BLaER1 treated with 17β-estradiol and CSF1 and Interleukin-3, amounts not matched to agents 10 nM and 100 nM (cell line): ENCODE measurements at regions not wholly inside any gene's neighbourhood (a gene's known extent, or its start where the extent isn't known, plus 50 kb on each side); places are given as distances from the start of the nearest gene placed in this dataset.
A peak's percentile ranks its signal among the peaks of the same experiment; 100 is the strongest.
"Not testable (repeated sequence)": the region's sequence is repeated elsewhere in the genome, so short reads cannot be mapped to it uniquely, and the experiment has no call there.

ENCODE experiments used
- H3K27ac ChIP-seq, 11 experiments: shearing (Covaris generic); formaldehyde crosslinking; 2 replicates each; pipeline ENCODE4 v1.8.1; 2022
- H3K27me3 ChIP-seq, 11 experiments: shearing (Covaris generic); formaldehyde crosslinking; 2 replicates each; pipeline ENCODE4 v1.8.1; 2022
- H3K36me3 ChIP-seq, 11 experiments: shearing (Covaris generic); formaldehyde crosslinking; 2 replicates each; pipeline ENCODE4 v1.8.1; 2022
- H3K4me1 ChIP-seq, 10 experiments: shearing (Covaris generic); formaldehyde crosslinking; 2 replicates each; pipeline ENCODE4 v1.8.1; 2022
- H3K4me2 ChIP-seq, 11 experiments: shearing (Covaris generic); formaldehyde crosslinking; 2 replicates each; pipeline ENCODE4 v1.8.1; 2022
- H3K4me3 ChIP-seq, 10 experiments: shearing (Covaris generic); formaldehyde crosslinking; 2 replicates each; pipeline ENCODE4 v1.8.1; 2022
- H3K9ac ChIP-seq, 11 experiments: shearing (Covaris generic); formaldehyde crosslinking; 2 replicates each; pipeline ENCODE4 v1.8.1; 2022
- H3K9me3 ChIP-seq, 11 experiments: shearing (Covaris generic); formaldehyde crosslinking; replicated peaks in 1 of 11; 2 replicates each; pipeline ENCODE4 v1.8.1; 2022
- H4K20me1 ChIP-seq, 11 experiments: shearing (Covaris generic); formaldehyde crosslinking; 2 replicates each; pipeline ENCODE4 v1.8.1; 2022
- Cebpa-rat ChIP-seq, 11 experiments: shearing (Covaris generic); IDR thresholded peaks; 2 replicates each; pipeline ENCODE4 v1.8.1; 2022

GRCh38 chr13:103618151-103618550 is 551.9 kb upstream of the SLC10A2 start:
- Histone ChIP-seq H4K20me1 (no peaks in the 10 kb centered on the region), H3K4me1 (peaks cover 0 to 13% (median 0%) of the 10 kb centered on the region in 10 experiments; a peak in 4 of 20 replicates), H3K27me3 (no peaks in the 10 kb centered on the region), H3K9me3 (no peaks in the 10 kb centered on the region), H3K4me3 (no peak overlapping the region), H3K4me2 (no peak overlapping the region), H3K27ac (no peak overlapping the region), H3K36me3 (no peaks in the 10 kb centered on the region), H3K9ac (no peak overlapping the region)
- no peak for TF ChIP-seq Cebpa-rat (IDR thresholded peaks at IDR 0.05)

DNA sequence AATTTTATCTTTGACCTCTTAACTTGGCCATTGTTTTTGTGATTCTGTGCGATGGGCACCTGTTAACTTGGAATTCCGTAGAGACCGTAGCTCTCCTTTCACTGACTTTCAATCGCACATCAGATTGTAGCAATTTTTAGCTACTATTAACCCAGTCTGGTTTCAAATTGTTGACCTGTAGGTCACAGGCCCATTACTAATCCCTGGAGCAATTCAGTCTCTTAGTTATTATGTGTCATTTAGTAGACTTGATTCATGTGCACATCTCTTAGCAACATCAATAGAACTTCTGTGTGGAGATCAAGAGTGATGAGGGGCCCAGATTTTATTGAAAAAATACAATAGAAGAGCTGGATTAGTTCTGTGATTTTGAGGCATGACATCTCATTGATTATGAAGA is 549.6 kb upstream of the SLC10A2 start:
- Histone ChIP-seq H3K27ac (no peak overlapping the region), H3K36me3 (no peaks in the 10 kb centered on the region)
- TF ChIP-seq Cebpa-rat (IDR thresholded peaks at IDR 0.05), result no peak

GRCh38 chr13:103614761-103615160 is 548.5 kb upstream of the SLC10A2 start:
- Histone ChIP-seq H4K20me1 (no peaks in the 10 kb centered on the region), H3K4me1 (peaks cover 0 to 7% (median 0%) of the 10 kb centered on the region in 10 experiments; a peak in 4 of 20 replicates), H3K9me3 (no peaks in the 10 kb centered on the region), H3K4me2 (no peak overlapping the region), H3K27me3 (no peaks in the 10 kb centered on the region), H3K9ac (no peak overlapping the region), H3K4me3 (no peak overlapping the region), H3K27ac (no peak overlapping the region), H3K36me3 (no peaks in the 10 kb centered on the region)
- no peak for TF ChIP-seq Cebpa-rat (IDR thresholded peaks at IDR 0.05)

More for the DNA sequence above, 549.6 kb upstream of the SLC10A2 start:
- H3K9ac ChIP-seq, result no peak overlapping the region
- no peaks in the 10 kb centered on the region for H3K9me3 ChIP-seq
- H3K4me3 ChIP-seq, result no peak overlapping the region
- H3K4me1 ChIP-seq, result peaks cover 0 to 7% (median 0%) of the 10 kb centered on the region in 10 experiments; a peak in 4 of 20 replicates
- no peak overlapping the region for H3K4me2 ChIP-seq
- no peaks in the 10 kb centered on the region for H4K20me1 ChIP-seq
- no peaks in the 10 kb centered on the region for H3K27me3 ChIP-seq

DNA sequence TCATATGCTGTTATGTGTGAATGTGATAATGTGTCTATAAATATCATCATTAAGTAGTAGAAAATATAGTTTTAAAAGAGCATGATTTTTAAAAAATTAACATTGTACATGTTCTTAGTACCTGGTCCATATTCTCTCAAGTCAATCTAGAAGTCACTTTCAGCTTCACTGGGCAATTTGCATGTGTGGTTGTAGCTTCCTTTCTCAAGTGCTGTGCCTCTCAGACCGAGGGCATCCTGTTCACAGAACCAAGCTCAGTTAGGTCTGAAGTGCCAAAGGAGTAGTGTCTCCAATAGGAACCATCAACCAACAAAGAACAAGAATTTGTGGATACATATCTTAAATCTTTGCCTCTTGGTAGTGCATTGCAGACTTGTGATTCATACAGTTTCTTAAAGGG is 541.8 kb upstream of the SLC10A2 start:
- H3K9me3 ChIP-seq, result peaks cover 0 to 5% (median 0%) of the 10 kb centered on the region in 11 experiments; a peak in 1 of 22 replicates
- no peaks in the 10 kb centered on the region for H3K36me3 ChIP-seq
- H3K27me3 ChIP-seq, result no peaks in the 10 kb centered on the region
- no peak overlapping the region for H3K9ac ChIP-seq
- peak overlapping the region in 3 of 11 experiments; percentile 10 to 26 (median 21); a peak in 2 of 22 replicates for H3K4me2 ChIP-seq
- H3K4me1 ChIP-seq, result peaks cover 0 to 6% (median 0%) of the 10 kb centered on the region in 10 experiments; a peak in 6 of 20 replicates
- H4K20me1 ChIP-seq, result no peaks in the 10 kb centered on the region
- no peak overlapping the region for H3K27ac ChIP-seq
- H3K4me3 ChIP-seq, result no peak overlapping the region
- TF ChIP-seq Cebpa-rat (IDR thresholded peaks at IDR 0.05), result no peak

DNA sequence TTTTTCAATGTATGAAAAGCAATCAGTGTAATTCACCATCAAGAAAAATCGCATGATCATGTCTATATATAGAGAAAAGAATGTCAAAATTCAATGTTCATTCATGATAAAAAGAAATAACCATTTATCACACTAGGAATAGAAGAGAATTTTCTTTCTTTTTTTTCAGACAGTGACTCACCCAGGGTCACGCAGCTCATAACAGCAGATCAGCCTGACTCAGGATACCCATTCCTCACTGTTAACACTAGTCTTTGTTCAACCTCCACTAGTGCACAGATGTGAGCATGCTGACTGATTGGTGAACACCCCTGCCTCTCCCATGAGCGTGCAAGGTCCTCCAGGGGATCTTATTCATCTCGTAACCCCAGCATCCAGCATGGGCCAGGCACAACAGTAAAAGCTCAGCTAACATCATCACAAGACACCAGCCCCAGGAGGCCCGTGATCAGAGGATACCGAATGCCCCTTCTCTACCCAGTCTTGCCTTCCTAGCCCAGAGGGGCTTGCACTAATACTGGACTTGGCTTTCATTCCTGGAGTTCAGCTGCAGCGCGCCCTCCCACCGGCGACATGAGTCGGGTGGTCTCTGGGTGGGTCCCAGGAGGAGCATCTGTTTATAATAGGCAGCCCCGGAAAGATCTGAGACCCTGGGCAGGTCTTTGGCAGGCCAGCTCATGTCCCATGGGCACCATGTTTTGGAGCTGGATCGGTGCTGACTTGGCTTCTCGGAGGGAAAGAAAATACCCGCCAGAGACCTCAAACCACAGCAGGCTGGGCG is 539.5 kb upstream of the SLC10A2 start:
- no peaks in the 10 kb centered on the region for H4K20me1 ChIP-seq
- H3K36me3 ChIP-seq, result no peaks in the 10 kb centered on the region
- no peak overlapping the region for H3K4me3 ChIP-seq
- no peak overlapping the region for H3K27ac ChIP-seq
- no peak overlapping the region for H3K9ac ChIP-seq
- no peak overlapping the region for H3K4me2 ChIP-seq
- no peaks in the 10 kb centered on the region for H3K27me3 ChIP-seq
- peaks cover 0 to 5% (median 0%) of the 10 kb centered on the region in 11 experiments; a peak in 2 of 22 replicates for H3K9me3 ChIP-seq
- no peak for TF ChIP-seq Cebpa-rat (IDR thresholded peaks at IDR 0.05)
- peaks cover 0 to 6% (median 0%) of the 10 kb centered on the region in 10 experiments; a peak in 6 of 20 replicates for H3K4me1 ChIP-seq

DNA sequence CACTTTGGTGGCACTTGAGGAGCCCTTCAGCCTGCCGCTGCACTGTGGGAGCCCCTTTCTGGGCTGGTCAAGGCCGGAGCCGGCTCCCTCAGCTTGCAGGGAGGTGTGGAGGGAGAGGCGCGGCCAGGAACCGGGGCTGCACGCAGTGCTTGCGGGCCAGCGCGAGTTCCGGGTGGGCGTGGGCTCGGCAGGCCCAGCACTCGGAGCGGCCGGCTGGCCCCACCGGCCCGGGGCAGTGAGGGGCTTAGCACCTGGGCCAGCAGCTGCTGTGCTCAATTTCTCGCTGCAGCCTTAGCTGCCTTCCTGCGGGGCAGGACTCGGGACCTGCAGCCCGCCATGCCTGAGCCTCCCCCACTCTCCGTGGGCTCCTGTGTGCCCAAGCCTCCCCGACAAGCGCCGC is 533.7 kb upstream of the SLC10A2 start:
- H3K9me3 ChIP-seq, result peaks cover 6 to 12% (median 7%) of the 10 kb centered on the region in 11 experiments; a peak in 16 of 22 replicates
- H3K9ac ChIP-seq, H3K27ac ChIP-seq, H3K4me1 ChIP-seq, H3K36me3 ChIP-seq, H4K20me1 ChIP-seq, H3K27me3 ChIP-seq, H3K4me2 ChIP-seq, H3K4me3 ChIP-seq: not testable (repeated sequence)

DNA sequence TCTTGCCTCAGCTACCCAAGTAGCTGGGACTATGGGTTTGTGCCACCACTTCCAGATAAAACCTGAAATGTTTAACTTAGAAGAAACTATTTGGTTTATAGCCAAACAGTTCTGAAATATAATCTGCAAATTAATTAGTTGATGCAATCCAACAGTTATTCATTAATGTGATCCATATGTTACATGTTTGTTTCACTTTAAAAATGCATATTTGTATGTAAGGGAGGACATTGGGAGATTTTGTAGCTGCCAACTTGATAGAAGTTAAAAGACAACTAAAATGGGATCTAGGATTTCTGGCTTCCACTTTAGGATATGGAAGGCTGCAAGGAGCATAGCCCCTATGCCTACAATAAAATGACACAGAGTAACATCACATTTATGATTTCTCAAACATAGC is 532.5 kb upstream of the SLC10A2 start:
- no peak overlapping the region for H3K4me2 ChIP-seq
- H4K20me1 ChIP-seq, result no peaks in the 10 kb centered on the region
- H3K36me3 ChIP-seq, result no peaks in the 10 kb centered on the region
- H3K9me3 ChIP-seq, result peaks cover 6 to 12% (median 7%) of the 10 kb centered on the region in 11 experiments; a peak in 16 of 22 replicates
- H3K4me3 ChIP-seq, result no peak overlapping the region
- H3K9ac ChIP-seq, result no peak overlapping the region
- no peak for TF ChIP-seq Cebpa-rat (IDR thresholded peaks at IDR 0.05)
- no peaks in the 10 kb centered on the region for H3K27me3 ChIP-seq
- 0 out of 20 replicates have a peak, but pooled peaks cover 0 to 5% (median 0%) of the 10 kb centered on the region in 10 experiments for H3K4me1 ChIP-seq
- no peak overlapping the region for H3K27ac ChIP-seq

- Histone ChIP-seq H3K9me3 (peaks cover 15 to 33% (median 19%) of the 10 kb centered on the region in 11 experiments), H3K9ac (no peak overlapping the region)
Observed at GRCh38 chr13:103573446-103573845, 507.2 kb upstream of the SLC10A2 start.

GRCh38 chr13:103568314-103568713 is 502.1 kb upstream of the SLC10A2 start:
- H3K4me2 ChIP-seq, result no peak overlapping the region
- peaks cover 7 to 16% (median 10%) of the 10 kb centered on the region in 11 experiments for H3K9me3 ChIP-seq
- H3K27ac ChIP-seq, result no peak overlapping the region
- peaks cover 0 to 1% (median 0%) of the 10 kb centered on the region in 11 experiments; a peak in 1 of 22 replicates for H3K36me3 ChIP-seq
- no peaks in the 10 kb centered on the region for H3K27me3 ChIP-seq
- H4K20me1 ChIP-seq, result no peaks in the 10 kb centered on the region
- H3K9ac ChIP-seq, result no peak overlapping the region
- no peaks in the 10 kb centered on the region; a peak in 1 of 20 replicates for H3K4me1 ChIP-seq
- no peak overlapping the region for H3K4me3 ChIP-seq
- no peak for TF ChIP-seq Cebpa-rat (IDR thresholded peaks at IDR 0.05)

More at GRCh38 chr13:103573446-103573845, 507.2 kb upstream of the SLC10A2 start:
- no peaks in the 10 kb centered on the region; a peak in 1 of 20 replicates for H3K4me1 ChIP-seq
- no peak for TF ChIP-seq Cebpa-rat (IDR thresholded peaks at IDR 0.05)
- H3K27ac ChIP-seq, result no peak overlapping the region
- H3K27me3 ChIP-seq, result no peaks in the 10 kb centered on the region
- no peak overlapping the region for H3K4me3 ChIP-seq
- H3K4me2 ChIP-seq, result no peak overlapping the region
- H3K36me3 ChIP-seq, result peaks cover 0 to 4% (median 0%) of the 10 kb centered on the region in 11 experiments; a peak in 1 of 22 replicates
- H4K20me1 ChIP-seq, result no peaks in the 10 kb centered on the region
